Erythroblast (primary cell): ENCODE measurements at regions not wholly inside any gene's neighbourhood (a gene's known extent, or its start where the extent isn't known, plus 50 kb on each side); places are given as distances from the start of the nearest gene placed in this dataset.

Experiments
- GATA1 ChIP-seq: IDR thresholded peaks from 2 replicates; pipeline ENCODE4 v1.6.1; 2011; ENCODE audit warnings: low read depth, mild to moderate bottlenecking, control low read depth, low read length, moderate library complexity
- POLR2A ChIP-seq: IDR thresholded peaks from 2 replicates; pipeline ENCODE4 v1.6.1; 2011; ENCODE audit warnings: mild to moderate bottlenecking, low read length

DNA sequence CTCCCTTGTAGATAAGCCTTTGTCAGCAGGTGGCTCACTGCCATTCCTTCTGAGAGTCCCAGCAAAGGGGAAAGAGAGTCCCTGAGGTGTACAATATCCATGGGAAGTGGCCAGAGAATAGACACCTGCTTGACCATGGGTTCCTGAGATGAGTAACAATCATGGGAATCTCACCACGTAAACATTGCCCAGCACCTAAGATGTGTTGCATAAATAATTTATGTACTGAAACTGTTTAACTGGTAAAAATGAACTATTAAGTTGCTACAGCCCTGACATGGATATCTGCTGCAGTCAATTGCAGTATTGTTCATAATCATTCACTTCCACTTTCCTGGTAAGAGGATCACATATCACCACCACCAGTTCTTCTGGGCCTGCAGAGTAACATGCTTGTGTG lies 123.8 kb upstream of the INHBA start:
- TF ChIP-seq POLR2A (no peak), GATA1 (no peak)
